Liver (tissue), 8 donors: ENCODE measurements at regions not wholly inside any gene's neighbourhood (a gene's known extent, or its start where the extent isn't known, plus 50 kb on each side); places are given as distances from the start of the nearest gene placed in this dataset.

ENCODE experiments used
- DNase-seq: peaks from one replicate; pipeline ENCODE4 v3.0.0-alpha.2; 2017; ENCODE audit warnings: low spot score
- H3K27ac ChIP-seq, 2 donors: one replicate each; pipeline ENCODE4 v1.7.0; 2013; ENCODE audit warnings: inconsistent platforms in 2 of 2, low read length in 2 of 2, control low read depth in 1 of 2, low read depth in 1 of 2, mild to moderate bottlenecking in 1 of 2
- H3K27me3 ChIP-seq, 4 donors: one replicate each; pipeline versions ENCODE4 v1.6.1 to v1.7.0; 2013; ENCODE audit warnings: low read length in 3 of 4, inconsistent platforms in 1 of 4, mild to moderate bottlenecking in 1 of 4, moderate library complexity in 1 of 4; ENCODE audit not compliant: control insufficient read depth in 4 of 4, insufficient read depth in 4 of 4
- H3K36me3 ChIP-seq, 4 donors: one replicate each; pipeline versions ENCODE4 v1.6.1 to v1.7.0; 2013; ENCODE audit warnings: low read length in 3 of 4, mild to moderate bottlenecking in 3 of 4, low read depth in 1 of 4, moderate library complexity in 1 of 4; ENCODE audit not compliant: control insufficient read depth in 4 of 4, insufficient read depth in 3 of 4
- H3K4me1 ChIP-seq, 4 donors: one replicate each; pipeline versions ENCODE4 v1.6.1 to v1.7.0; 2013; ENCODE audit warnings: low read length in 3 of 4, mild to moderate bottlenecking in 3 of 4, moderate library complexity in 1 of 4; ENCODE audit not compliant: control insufficient read depth in 4 of 4, insufficient read depth in 4 of 4
- H3K4me3 ChIP-seq, 3 donors: one replicate each; pipeline versions ENCODE4 v1.6.1 to v1.7.0; 2013; ENCODE audit warnings: low read length in 3 of 3, control low read depth in 1 of 3, low read depth in 1 of 3, mild to moderate bottlenecking in 1 of 3
- H3K9ac ChIP-seq, 2 donors: one replicate each; pipeline ENCODE4 v1.7.0; 2013; ENCODE audit warnings: low read length in 2 of 2, mild to moderate bottlenecking in 2 of 2, moderate library complexity in 2 of 2, control low read depth in 1 of 2, low read depth in 1 of 2
- H3K9me3 ChIP-seq, 4 donors: one replicate each; pipeline versions ENCODE4 v1.6.1 to v1.7.0; 2013; ENCODE audit warnings: low read length in 3 of 4; ENCODE audit not compliant: control insufficient read depth in 4 of 4
- CTCF ChIP-seq: fragments of 150-350 bp; IDR thresholded peaks from 2 replicates; pipeline ENCODE4 v1.5.1; 2017; ENCODE audit warnings: improper control_type of control experiment, low read depth, low read length; ENCODE audit not compliant: missing input control
- EGR1 ChIP-seq, 2 donors: IDR thresholded peaks; 2 replicates each; pipeline ENCODE4 v1.6.1; 2016 to 2018; ENCODE audit warnings: antibody characterized with exemption in 2 of 2, low read depth in 2 of 2
- FOXA1 ChIP-seq: IDR thresholded peaks from 2 replicates; pipeline ENCODE4 v1.6.1; 2016; ENCODE audit warnings: antibody characterized with exemption
- FOXA2 ChIP-seq: IDR thresholded peaks from 2 replicates; pipeline ENCODE4 v1.6.1; 2016; ENCODE audit warnings: antibody characterized with exemption
- HNF4A ChIP-seq, 2 donors: conservative IDR thresholded peaks; 2 replicates each; pipeline ENCODE4 v1.6.1; 2016; ENCODE audit warnings: antibody characterized with exemption in 2 of 2, mild to moderate bottlenecking in 2 of 2
- HNF4G ChIP-seq: IDR thresholded peaks from 2 replicates; pipeline ENCODE4 v1.6.1; 2016; ENCODE audit warnings: antibody characterized with exemption
- JUND ChIP-seq, 2 donors: IDR thresholded peaks; 2 replicates each; pipeline ENCODE4 v1.6.1; 2016; ENCODE audit warnings: antibody characterized with exemption in 2 of 2
- MAX ChIP-seq: IDR thresholded peaks from 2 replicates; pipeline ENCODE4 v1.6.1; 2016; ENCODE audit warnings: antibody characterized with exemption
- NR2F2 ChIP-seq: IDR thresholded peaks from 2 replicates; pipeline ENCODE4 v1.6.1; 2016; ENCODE audit warnings: antibody characterized with exemption
- RAD21 ChIP-seq, 2 donors: IDR thresholded peaks; 2 replicates each; pipeline ENCODE4 v1.6.1; 2016; ENCODE audit warnings: antibody characterized with exemption in 2 of 2, mild to moderate bottlenecking in 2 of 2
- RXRA ChIP-seq, 2 donors: IDR thresholded peaks; 2 replicates each; pipeline ENCODE4 v1.6.1; 2017 to 2018; ENCODE audit warnings: antibody characterized with exemption in 2 of 2, mild to moderate bottlenecking in 1 of 2
- SP1 ChIP-seq: IDR thresholded peaks from 2 replicates; pipeline ENCODE4 v1.6.1; 2018; ENCODE audit warnings: antibody characterized with exemption, mild to moderate bottlenecking
- TAF1 ChIP-seq: conservative IDR thresholded peaks from 2 replicates; pipeline ENCODE4 v1.6.1; 2016; ENCODE audit warnings: antibody characterized with exemption, mild to moderate bottlenecking
- YY1 ChIP-seq: IDR thresholded peaks from 2 replicates; pipeline ENCODE4 v1.6.1; 2016; ENCODE audit warnings: antibody characterized with exemption, mild to moderate bottlenecking
- ZBTB33 ChIP-seq: IDR thresholded peaks from 2 replicates; pipeline ENCODE4 v1.6.1; 2016; ENCODE audit warnings: antibody characterized with exemption
- WGBS: extraction: QIAGEN DNeasy Blood & Tissue Kit; methylation state at CpG from one replicate; pipeline ENCODE4 v1.1.7; 2013; 5-methylcytosine and 5-hydroxymethylcytosine counted together
- TF ChIP-seq, protein P1 (sequence below): IDR thresholded peaks from 2 replicates; pipeline ENCODE4 v1.6.1; 2016; ENCODE audit warnings: antibody characterized with exemption, mild to moderate bottlenecking
- TF ChIP-seq, protein P2 (sequence below): IDR thresholded peaks from 2 replicates; pipeline ENCODE4 v1.6.1; 2016; ENCODE audit warnings: antibody characterized with exemption
- donor health status: healthy.
- donor health status: healthy.
- donor health status: healthy.
- donor health status: healthy.
- donor health status: healthy.

DNA sequence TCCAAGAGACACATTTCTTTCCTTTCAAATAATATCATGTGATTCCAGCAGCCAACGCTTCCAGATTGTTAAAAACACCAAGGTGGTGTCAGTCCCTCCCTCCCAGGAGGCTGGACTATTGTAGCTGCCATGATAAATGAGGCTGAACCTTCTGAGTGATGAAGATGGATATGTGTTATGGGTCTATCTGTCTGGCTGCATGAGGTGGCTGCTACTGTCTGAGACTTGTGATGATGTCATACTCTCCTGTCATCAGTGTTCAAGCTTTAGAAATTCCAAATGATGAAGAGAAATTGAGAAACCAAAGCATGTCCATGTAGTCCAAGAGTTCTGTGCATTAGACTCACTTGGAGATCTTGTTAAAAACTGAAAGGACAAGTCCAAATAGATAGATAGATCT is 683.0 kb downstream of the NTRK3 start (continued):
- TF ChIP-seq TAF1: no peak
- no peak for TF ChIP-seq FOXA2
- no peak for TF ChIP-seq RXRA (IDR thresholded peaks at IDR 0.05)

- H3K27ac ChIP-seq: no peak overlapping the region
- TF ChIP-seq EGR1 (IDR thresholded peaks at IDR 0.05; ENCODE audit: low read depth in 2 of 2): no peak
- no peak for TF ChIP-seq NR2F2
- TF ChIP-seq ZBTB33: no peak
- TF ChIP-seq RXRA (IDR thresholded peaks at IDR 0.05): no peak
- no peak for TF ChIP-seq YY1
- TF ChIP-seq, protein P1, sequence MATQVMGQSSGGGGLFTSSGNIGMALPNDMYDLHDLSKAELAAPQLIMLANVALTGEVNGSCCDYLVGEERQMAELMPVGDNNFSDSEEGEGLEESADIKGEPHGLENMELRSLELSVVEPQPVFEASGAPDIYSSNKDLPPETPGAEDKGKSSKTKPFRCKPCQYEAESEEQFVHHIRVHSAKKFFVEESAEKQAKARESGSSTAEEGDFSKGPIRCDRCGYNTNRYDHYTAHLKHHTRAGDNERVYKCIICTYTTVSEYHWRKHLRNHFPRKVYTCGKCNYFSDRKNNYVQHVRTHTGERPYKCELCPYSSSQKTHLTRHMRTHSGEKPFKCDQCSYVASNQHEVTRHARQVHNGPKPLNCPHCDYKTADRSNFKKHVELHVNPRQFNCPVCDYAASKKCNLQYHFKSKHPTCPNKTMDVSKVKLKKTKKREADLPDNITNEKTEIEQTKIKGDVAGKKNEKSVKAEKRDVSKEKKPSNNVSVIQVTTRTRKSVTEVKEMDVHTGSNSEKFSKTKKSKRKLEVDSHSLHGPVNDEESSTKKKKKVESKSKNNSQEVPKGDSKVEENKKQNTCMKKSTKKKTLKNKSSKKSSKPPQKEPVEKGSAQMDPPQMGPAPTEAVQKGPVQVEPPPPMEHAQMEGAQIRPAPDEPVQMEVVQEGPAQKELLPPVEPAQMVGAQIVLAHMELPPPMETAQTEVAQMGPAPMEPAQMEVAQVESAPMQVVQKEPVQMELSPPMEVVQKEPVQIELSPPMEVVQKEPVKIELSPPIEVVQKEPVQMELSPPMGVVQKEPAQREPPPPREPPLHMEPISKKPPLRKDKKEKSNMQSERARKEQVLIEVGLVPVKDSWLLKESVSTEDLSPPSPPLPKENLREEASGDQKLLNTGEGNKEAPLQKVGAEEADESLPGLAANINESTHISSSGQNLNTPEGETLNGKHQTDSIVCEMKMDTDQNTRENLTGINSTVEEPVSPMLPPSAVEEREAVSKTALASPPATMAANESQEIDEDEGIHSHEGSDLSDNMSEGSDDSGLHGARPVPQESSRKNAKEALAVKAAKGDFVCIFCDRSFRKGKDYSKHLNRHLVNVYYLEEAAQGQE: no peak
- TF ChIP-seq SP1: no peak
- no peak for TF ChIP-seq FOXA1
- TF ChIP-seq RAD21 (IDR thresholded peaks at IDR 0.05): no peak
- no peak for TF ChIP-seq HNF4G
- no peaks in the 10 kb centered on the region for H3K27me3 ChIP-seq
- H3K4me1 ChIP-seq: no peaks in the 10 kb centered on the region
- no peak overlapping the region for H3K4me3 ChIP-seq
- H3K36me3 ChIP-seq: no peaks in the 10 kb centered on the region
- no peaks in the 10 kb centered on the region for H3K9me3 ChIP-seq
- H3K9ac ChIP-seq: no peak overlapping the region
- WGBS: 79% methylated on average over 6 of the region's 6 CpGs
- no peak for DNase-seq
These were observed 683.5 kb downstream of the NTRK3 start for GRCh38 chr15:87573039-87573438.

- TF ChIP-seq YY1 (no peak), JUND (IDR thresholded peaks at IDR 0.05) (no peak), EGR1 (IDR thresholded peaks at IDR 0.05; ENCODE audit: low read depth in 2 of 2) (no peak), HNF4A (conservative IDR thresholded peaks at IDR 0.05) (no peak), CTCF (no peak), MAX (no peak), FOXA1 (no peak), HNF4G (no peak), RXRA (IDR thresholded peaks at IDR 0.05) (no peak), SP1 (no peak), NR2F2 (no peak), ZBTB33 (no peak)
- TF ChIP-seq, protein P1: no peak
- TF ChIP-seq, protein P2, sequence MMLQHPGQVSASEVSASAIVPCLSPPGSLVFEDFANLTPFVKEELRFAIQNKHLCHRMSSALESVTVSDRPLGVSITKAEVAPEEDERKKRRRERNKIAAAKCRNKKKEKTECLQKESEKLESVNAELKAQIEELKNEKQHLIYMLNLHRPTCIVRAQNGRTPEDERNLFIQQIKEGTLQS: no peak
- Histone ChIP-seq H3K4me3 (no peak overlapping the region), H3K4me1 (no peaks in the 10 kb centered on the region), H3K9me3 (no peaks in the 10 kb centered on the region), H3K27me3 (no peaks in the 10 kb centered on the region), H3K27ac (no peak overlapping the region), H3K9ac (no peak overlapping the region), H3K36me3 (no peaks in the 10 kb centered on the region)
- WGBS: 58% methylated on average over 8 of the region's 8 CpGs
- DNase-seq: no peak
These were observed 684.1 kb downstream of the NTRK3 start for GRCh38 chr15:87572381-87572910.
